Glutamatergic neuron (in vitro differentiated cells): ENCODE measurements at regions not wholly inside any gene's neighbourhood (a gene's known extent, or its start where the extent isn't known, plus 50 kb on each side); places are given as distances from the start of the nearest gene placed in this dataset.
"Not testable (repeated sequence)": the region's sequence is repeated elsewhere in the genome, so short reads cannot be mapped to it uniquely, and the experiment has no call there.

ENCODE experiments used
- DNase-seq: peaks from one replicate; pipeline ENCODE4 v3.0.0; 2022
- H3K27ac Mint-ChIP-seq: one replicate; pipeline ENCODE4 v1.8.0; 2020; ENCODE audit warnings: mild to moderate bottlenecking, mixed read lengths, inconsistent platforms; ENCODE audit not compliant: unreplicated experiment
- H3K27me3 Mint-ChIP-seq: one replicate; pipeline ENCODE4 v1.8.0; 2020; ENCODE audit warnings: mild to moderate bottlenecking, moderate library complexity, mixed read lengths, inconsistent platforms; ENCODE audit not compliant: unreplicated experiment
- H3K36me3 Mint-ChIP-seq: one replicate; pipeline ENCODE4 v1.8.0; 2020; ENCODE audit warnings: mild to moderate bottlenecking, mixed read lengths, inconsistent platforms; ENCODE audit not compliant: unreplicated experiment
- H3K4me1 Mint-ChIP-seq: one replicate; pipeline ENCODE4 v1.8.0; 2020; ENCODE audit warnings: mild to moderate bottlenecking, low read depth, mixed read lengths, inconsistent platforms; ENCODE audit not compliant: unreplicated experiment
- H3K4me3 Mint-ChIP-seq: one replicate; pipeline ENCODE4 v1.8.0; 2020; ENCODE audit warnings: mild to moderate bottlenecking, mixed read lengths, inconsistent platforms; ENCODE audit not compliant: unreplicated experiment
- H3K9me3 Mint-ChIP-seq: one replicate; pipeline ENCODE4 v1.8.0; 2020; ENCODE audit warnings: mild to moderate bottlenecking, moderate library complexity, mixed read lengths, inconsistent platforms; ENCODE audit not compliant: unreplicated experiment

- not testable (repeated sequence) for H3K9me3 Mint-ChIP-seq, DNase-seq, H3K4me3 Mint-ChIP-seq, H3K27ac Mint-ChIP-seq, H3K27me3 Mint-ChIP-seq, H3K36me3 Mint-ChIP-seq, H3K4me1 Mint-ChIP-seq
Measured at GRCh38 chr2:87438780-87439454, 309.0 kb upstream of the PLGLB2 start.

- H3K36me3 Mint-ChIP-seq, H3K27me3 Mint-ChIP-seq, H3K9me3 Mint-ChIP-seq, H3K27ac Mint-ChIP-seq, DNase-seq, H3K4me1 Mint-ChIP-seq, H3K4me3 Mint-ChIP-seq: not testable (repeated sequence)
Measured at GRCh38 chr2:87439617-87440204, 308.2 kb upstream of the PLGLB2 start.

- not testable (repeated sequence) for H3K27ac Mint-ChIP-seq, H3K9me3 Mint-ChIP-seq, H3K4me3 Mint-ChIP-seq, DNase-seq, H3K4me1 Mint-ChIP-seq, H3K36me3 Mint-ChIP-seq, H3K27me3 Mint-ChIP-seq
Measured at GRCh38 chr2:87440650-87441049, 307.2 kb upstream of the PLGLB2 start.

GRCh38 chr2:87441375-87441774 is 306.5 kb upstream of the PLGLB2 start:
- not testable (repeated sequence) for H3K4me1 Mint-ChIP-seq, H3K27ac Mint-ChIP-seq, DNase-seq, H3K4me3 Mint-ChIP-seq, H3K36me3 Mint-ChIP-seq, H3K27me3 Mint-ChIP-seq, H3K9me3 Mint-ChIP-seq

GRCh38 chr2:87442983-87443577 is 304.8 kb upstream of the PLGLB2 start:
- not testable (repeated sequence) for H3K27ac Mint-ChIP-seq, H3K4me3 Mint-ChIP-seq, H3K4me1 Mint-ChIP-seq, H3K9me3 Mint-ChIP-seq, H3K36me3 Mint-ChIP-seq, DNase-seq, H3K27me3 Mint-ChIP-seq

GRCh38 chr2:87444951-87445350 is 302.9 kb upstream of the PLGLB2 start:
- H3K36me3 Mint-ChIP-seq, H3K27ac Mint-ChIP-seq, H3K4me3 Mint-ChIP-seq, H3K4me1 Mint-ChIP-seq, H3K27me3 Mint-ChIP-seq, H3K9me3 Mint-ChIP-seq, DNase-seq: not testable (repeated sequence)

- H3K4me3 Mint-ChIP-seq, DNase-seq, H3K27me3 Mint-ChIP-seq, H3K9me3 Mint-ChIP-seq, H3K36me3 Mint-ChIP-seq, H3K27ac Mint-ChIP-seq, H3K4me1 Mint-ChIP-seq: not testable (repeated sequence)
Measured at GRCh38 chr2:87445613-87446312, 302.1 kb upstream of the PLGLB2 start.

- H3K27me3 Mint-ChIP-seq, H3K36me3 Mint-ChIP-seq, H3K4me1 Mint-ChIP-seq, DNase-seq, H3K4me3 Mint-ChIP-seq, H3K9me3 Mint-ChIP-seq, H3K27ac Mint-ChIP-seq: not testable (repeated sequence)
Measured at GRCh38 chr2:87446313-87446696, 301.6 kb upstream of the PLGLB2 start.

GRCh38 chr2:87449462-87449980 is 298.4 kb upstream of the PLGLB2 start:
- H3K9me3 Mint-ChIP-seq, H3K27me3 Mint-ChIP-seq, DNase-seq, H3K36me3 Mint-ChIP-seq, H3K27ac Mint-ChIP-seq, H3K4me3 Mint-ChIP-seq, H3K4me1 Mint-ChIP-seq: not testable (repeated sequence)

- H3K27me3 Mint-ChIP-seq, H3K4me1 Mint-ChIP-seq, H3K9me3 Mint-ChIP-seq, DNase-seq, H3K36me3 Mint-ChIP-seq, H3K27ac Mint-ChIP-seq, H3K4me3 Mint-ChIP-seq: not testable (repeated sequence)
Measured at GRCh38 chr2:87452193-87452592, 295.7 kb upstream of the PLGLB2 start.

- not testable (repeated sequence) for H3K27ac Mint-ChIP-seq
Measured at GRCh38 chr2:87452861-87453260, 295.0 kb upstream of the PLGLB2 start.

GRCh38 chr2:87453965-87454364 is 293.9 kb upstream of the PLGLB2 start:
- DNase-seq, H3K4me1 Mint-ChIP-seq, H3K9me3 Mint-ChIP-seq, H3K27ac Mint-ChIP-seq, H3K36me3 Mint-ChIP-seq, H3K4me3 Mint-ChIP-seq, H3K27me3 Mint-ChIP-seq: not testable (repeated sequence)

More at GRCh38 chr2:87452861-87453260, 295.0 kb upstream of the PLGLB2 start:
- H3K4me3 Mint-ChIP-seq, H3K4me1 Mint-ChIP-seq, DNase-seq, H3K27me3 Mint-ChIP-seq, H3K36me3 Mint-ChIP-seq, H3K9me3 Mint-ChIP-seq: not testable (repeated sequence)
